Globus pallidus (tissue), 1 donor: ENCODE measurements at regions not wholly inside any gene's neighbourhood (a gene's known extent, or its start where the extent isn't known, plus 50 kb on each side); places are given as distances from the start of the nearest gene placed in this dataset.

ENCODE experiments used
- DNase-seq: peaks from one replicate; pipeline ENCODE4 v3.0.0-alpha.2; 2015; ENCODE audit warnings: low spot score

DNA sequence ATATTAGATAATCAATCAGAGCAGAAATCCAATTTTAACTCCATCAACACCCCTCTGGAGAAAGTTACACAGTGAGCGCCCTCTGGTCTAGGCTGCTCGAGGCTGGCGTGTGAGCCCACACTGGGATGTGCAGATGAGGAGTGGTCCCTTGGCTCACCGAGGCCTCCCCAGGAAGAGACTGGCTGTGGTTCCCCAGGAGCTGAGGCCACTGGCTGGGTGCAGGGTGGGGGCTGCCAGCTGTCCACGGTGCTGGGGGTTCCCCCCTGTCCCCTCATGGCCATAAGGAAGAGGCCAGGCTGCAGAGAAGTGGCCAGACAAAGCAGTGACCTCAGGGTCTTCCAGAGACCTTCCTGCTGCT is 750.7 kb downstream of the BRD1 start:
- DNase-seq: no peak

GRCh38 chr22:49076300-49077035 is 751.2 kb downstream of the BRD1 start:
- no peak for DNase-seq

DNA sequence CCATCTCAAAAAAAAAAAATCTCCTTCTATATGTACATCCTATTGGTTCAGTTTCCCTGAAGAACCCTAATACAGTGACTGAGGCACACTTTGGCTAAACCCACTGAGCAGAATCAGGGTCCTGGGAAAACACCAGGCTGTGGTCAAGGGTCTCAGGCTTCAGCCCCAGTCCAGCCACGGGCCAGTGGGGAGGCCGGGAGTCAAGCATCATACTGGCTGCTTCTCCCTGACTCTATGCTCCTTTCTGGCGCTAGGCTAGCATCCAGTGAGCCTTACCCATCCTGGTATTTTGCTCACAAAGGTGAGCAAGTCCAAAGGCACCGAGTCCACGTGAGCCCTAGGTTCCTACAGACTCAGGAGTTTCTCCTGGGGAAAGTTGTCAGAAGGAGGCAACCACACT is 752.5 kb downstream of the BRD1 start:
- DNase-seq: no peak

- DNase-seq: no peak
These were observed 753.7 kb downstream of the BRD1 start for GRCh38 chr22:49073873-49074417.

- no peak for DNase-seq
These were observed 754.6 kb downstream of the BRD1 start for GRCh38 chr22:49072996-49073645.

- no peak for DNase-seq
These were observed 757.2 kb downstream of the BRD1 start for GRCh38 chr22:49070501-49070900.

- DNase-seq: no peak
These were observed 758.7 kb downstream of the BRD1 start for GRCh38 chr22:49068861-49069500.

DNA sequence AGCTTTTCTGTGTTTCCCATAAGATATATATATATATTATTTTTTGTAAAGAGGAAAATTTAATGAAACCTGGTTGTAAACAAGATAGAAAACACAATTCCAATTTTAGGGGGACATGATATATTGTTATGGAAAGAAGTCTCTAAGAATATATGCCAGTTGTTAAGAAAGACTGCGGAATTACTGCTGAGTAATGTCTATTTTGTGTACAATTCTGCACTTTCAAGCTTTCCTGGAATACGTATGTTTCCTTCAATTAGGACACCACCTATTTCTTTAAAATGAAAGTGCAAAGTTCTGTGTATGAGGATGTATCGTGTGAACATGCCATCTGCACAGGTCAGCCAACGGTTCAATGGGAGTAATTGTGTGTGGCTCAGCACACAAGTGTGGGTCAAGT is 760.2 kb downstream of the BRD1 start:
- DNase-seq: no peak

- DNase-seq: no peak
These were observed 761.1 kb downstream of the BRD1 start for GRCh38 chr22:49066619-49067018.

DNA sequence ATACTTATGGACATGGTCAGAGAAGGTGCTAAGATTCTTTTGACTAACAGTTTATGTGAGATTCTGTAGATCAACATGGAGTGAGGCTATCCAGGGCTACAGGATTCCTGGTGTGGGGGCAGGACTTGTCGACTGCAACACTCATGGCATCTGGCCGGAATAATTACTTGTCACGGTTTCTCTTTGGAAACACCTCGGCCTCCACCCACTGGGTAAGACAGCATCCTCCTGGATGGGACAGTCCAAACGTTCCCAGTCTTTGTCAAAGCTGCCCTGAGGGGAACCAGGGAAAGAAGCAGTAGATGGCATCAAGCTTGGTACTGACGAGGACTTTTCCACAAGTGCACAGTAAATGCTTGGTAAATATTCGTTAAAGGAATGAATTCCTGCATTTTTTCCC is 762.8 kb downstream of the BRD1 start:
- no peak for DNase-seq

- no peak for DNase-seq
These were observed 764.2 kb downstream of the BRD1 start for GRCh38 chr22:49063545-49063890.

GRCh38 chr22:49062802-49063544 is 764.7 kb downstream of the BRD1 start:
- DNase-seq: no peak

DNA sequence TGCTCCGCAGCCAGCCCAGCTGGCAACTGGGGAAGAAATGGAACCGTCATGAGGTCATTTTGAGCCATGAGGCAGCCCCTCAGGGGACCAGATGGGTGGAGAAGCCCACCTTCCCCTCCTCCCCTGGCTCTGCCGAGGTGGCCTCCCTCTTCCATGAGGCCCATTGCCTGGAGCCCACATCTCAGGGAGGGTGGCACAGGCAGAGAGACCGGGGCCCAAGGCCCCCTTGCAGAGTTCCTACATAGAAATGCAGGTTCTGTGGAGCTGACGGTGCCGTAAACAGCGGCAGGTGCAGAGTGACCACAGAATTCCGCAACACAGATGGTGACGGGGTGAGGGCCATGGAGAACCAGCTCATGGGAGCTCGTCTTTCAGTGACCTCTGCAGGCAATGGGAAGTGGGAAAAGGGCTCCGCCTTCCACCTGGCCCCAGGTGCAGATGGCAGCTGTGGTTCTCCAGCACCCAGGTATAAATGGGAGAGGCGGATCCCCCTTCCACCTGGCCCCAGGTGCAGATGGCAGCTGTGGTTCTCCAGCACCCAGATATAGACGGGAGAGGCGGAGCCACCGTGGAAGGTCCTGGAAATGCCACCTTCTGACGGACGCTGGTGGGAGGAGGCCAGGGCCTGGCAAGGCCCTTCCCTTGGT is 765.4 kb downstream of the BRD1 start:
- no peak for DNase-seq

DNA sequence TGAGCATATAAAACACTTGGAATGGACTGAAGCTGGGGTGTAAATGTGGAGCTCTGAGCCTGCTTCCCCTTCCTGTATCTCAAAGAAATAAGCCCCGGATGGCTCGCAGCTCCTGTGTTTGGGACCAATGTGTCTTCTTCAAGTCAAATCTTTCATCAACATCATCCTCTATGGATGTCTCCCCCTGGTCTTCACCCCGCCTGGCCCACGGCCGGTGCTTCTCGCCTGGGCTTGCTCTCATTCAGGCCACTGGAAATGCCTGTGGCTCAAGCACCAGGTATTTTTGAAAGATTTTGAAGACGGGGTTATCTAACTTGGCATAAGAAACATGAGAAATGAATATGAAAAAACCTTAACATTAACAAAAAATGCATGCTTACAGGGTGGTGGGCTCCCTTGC is 769.8 kb downstream of the BRD1 start:
- no peak for DNase-seq

- no peak for DNase-seq
These were observed 771.4 kb downstream of the BRD1 start for GRCh38 chr22:49056301-49056700.

DNA sequence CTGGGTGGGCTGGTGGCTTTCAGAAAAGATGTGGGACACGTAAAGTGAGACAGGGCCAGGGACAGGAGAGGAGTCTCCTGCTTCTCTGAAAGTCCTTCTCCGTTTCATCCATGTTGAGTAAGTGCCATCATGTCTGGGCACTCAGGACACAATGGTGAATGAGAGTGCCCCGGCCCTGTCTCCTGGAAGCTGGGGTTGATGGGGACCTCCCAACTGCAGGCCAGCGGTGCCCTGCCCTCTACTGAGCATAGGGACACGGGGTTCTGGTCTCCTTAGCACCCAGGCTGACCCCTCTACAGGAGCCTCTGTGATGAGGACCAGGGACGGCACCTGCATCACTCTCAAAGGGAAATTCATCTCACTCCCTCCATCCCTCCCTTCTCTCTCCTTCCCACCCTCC is 772.3 kb downstream of the BRD1 start:
- DNase-seq: no peak

GRCh38 chr22:49053578-49053977 is 774.1 kb downstream of the BRD1 start:
- DNase-seq: no peak

DNA sequence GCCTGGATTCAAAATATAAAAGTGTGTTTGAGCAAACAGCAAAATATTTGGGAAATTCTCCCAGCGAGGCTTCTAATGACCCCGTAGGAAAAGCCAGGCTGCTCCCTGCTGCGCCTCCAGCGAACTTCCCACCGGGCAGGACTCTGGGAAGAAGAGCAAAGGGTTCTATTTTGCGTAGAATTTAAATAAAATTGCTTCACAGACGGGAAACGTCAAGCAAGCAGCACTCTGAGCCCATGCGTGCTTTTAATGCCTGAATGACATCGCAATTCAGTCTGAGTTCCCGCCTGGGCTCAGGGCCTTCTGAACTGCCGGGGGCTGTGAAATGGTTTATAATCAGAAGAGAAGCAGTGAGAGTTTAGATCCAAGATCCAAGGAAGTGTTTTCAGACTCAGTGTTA is 775.1 kb downstream of the BRD1 start:
- DNase-seq: no peak

DNA sequence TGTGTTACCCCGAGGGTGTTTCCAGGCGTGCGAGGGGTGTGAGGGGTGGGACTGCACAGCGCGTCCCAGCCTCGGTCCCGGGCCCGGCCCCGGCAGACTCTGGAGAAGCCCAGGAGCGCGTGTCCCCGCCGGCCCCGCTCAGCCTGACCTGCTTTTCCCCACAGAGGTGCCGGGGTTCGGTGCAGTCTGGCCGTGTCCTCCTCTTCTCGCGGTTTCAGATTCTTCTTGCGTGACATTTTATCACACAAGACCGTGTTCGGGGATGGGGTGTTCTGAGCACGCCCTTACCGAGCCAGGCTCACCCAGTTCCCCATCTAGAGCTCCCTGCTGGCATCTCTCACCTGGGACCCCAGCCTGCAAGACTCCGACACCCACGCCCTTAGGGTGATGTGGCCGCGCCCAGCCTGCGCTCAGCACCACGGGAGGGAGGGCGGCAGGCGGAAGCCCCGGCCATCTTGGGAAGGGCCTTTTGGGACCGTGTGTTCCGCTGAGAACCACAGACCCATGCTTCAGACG is 775.6 kb downstream of the BRD1 start:
- DNase-seq: no peak

- no peak for DNase-seq
These were observed 776.1 kb downstream of the BRD1 start for GRCh38 chr22:49051491-49052022.

DNA sequence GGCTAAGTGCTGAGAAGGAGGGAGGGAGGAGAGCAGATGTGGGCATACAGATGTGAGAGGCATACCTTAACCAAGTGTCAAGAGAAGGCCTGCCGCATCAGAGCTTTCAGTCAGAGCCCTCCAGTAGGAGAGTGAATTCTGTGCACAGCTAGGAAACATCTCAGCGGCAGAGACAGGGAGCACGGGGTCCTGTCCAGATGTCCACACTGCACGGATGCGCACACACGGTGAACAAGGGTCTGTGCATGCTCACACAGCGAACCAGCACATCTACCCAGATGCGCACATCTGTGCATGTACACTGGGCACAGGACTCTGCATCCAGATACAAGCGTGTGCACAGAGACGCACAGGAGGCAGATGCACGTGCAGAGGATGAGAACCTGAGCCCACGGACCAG is 778.0 kb downstream of the BRD1 start:
- no peak for DNase-seq

- no peak for DNase-seq
These were observed 779.1 kb downstream of the BRD1 start for GRCh38 chr22:49048591-49048990.
